GM06990 (cell line): ENCODE measurements at regions not wholly inside any gene's neighbourhood (a gene's known extent, or its start where the extent isn't known, plus 50 kb on each side); places are given as distances from the start of the nearest gene placed in this dataset.
"Not testable (repeated sequence)": the region's sequence is repeated elsewhere in the genome, so short reads cannot be mapped to it uniquely, and the experiment has no call there.

Source experiments
- DNase-seq: peaks from one replicate; pipeline ENCODE4 v3.0.0-alpha.2; 2011; ENCODE audit not compliant: insufficient read length; ENCODE audit errors: extremely low read depth
- H3K27me3 ChIP-seq: replicated peaks from 2 replicates; pipeline ENCODE4 v1.6.0; 2011; ENCODE audit warnings: low read length; ENCODE audit not compliant: control insufficient read depth, insufficient read depth
- H3K36me3 ChIP-seq: 2 replicates; pipeline ENCODE4 v1.5.1; 2011; ENCODE audit warnings: low read length; ENCODE audit not compliant: control insufficient read depth, insufficient read depth
- H3K4me3 ChIP-seq: replicated peaks from 2 replicates; pipeline ENCODE4 v1.5.1; 2011; ENCODE audit warnings: low read depth, mild to moderate bottlenecking, control low read depth, low read length
- CTCF ChIP-seq: IDR thresholded peaks from 2 replicates; pipeline ENCODE4 v1.5.1; 2011; ENCODE audit warnings: low read length, control low read depth, mild to moderate bottlenecking, inconsistent platforms; ENCODE audit not compliant: insufficient read depth, poor library complexity, severe bottlenecking

GRCh38 chr2:78750219-78750618, 275.3 kb upstream of the REG3G start:
- no peak for TF ChIP-seq CTCF
- H3K36me3 ChIP-seq = no peaks in the 10 kb centered on the region
- no peaks in the 10 kb centered on the region for H3K27me3 ChIP-seq
- no peak overlapping the region for H3K4me3 ChIP-seq
- no peak for DNase-seq

GRCh38 chr2:78754930-78755329, 270.6 kb upstream of the REG3G start:
- H3K36me3 ChIP-seq = no peaks in the 10 kb centered on the region
- no peaks in the 10 kb centered on the region for H3K27me3 ChIP-seq
- TF ChIP-seq CTCF = no peak
- no peak overlapping the region for H3K4me3 ChIP-seq
- no peak for DNase-seq

- DNase-seq = no peak
- no peak for TF ChIP-seq CTCF
- no peaks in the 10 kb centered on the region for H3K36me3 ChIP-seq
- no peak overlapping the region for H3K4me3 ChIP-seq
- H3K27me3 ChIP-seq = no peaks in the 10 kb centered on the region
Measured at GRCh38 chr2:78757191-78757590, 268.3 kb upstream of the REG3G start.

- DNase-seq = no peak
- TF ChIP-seq CTCF = no peak
- no peak overlapping the region for H3K4me3 ChIP-seq
- no peaks in the 10 kb centered on the region for H3K36me3 ChIP-seq
- H3K27me3 ChIP-seq = no peaks in the 10 kb centered on the region
Measured at GRCh38 chr2:78757640-78758039, 267.9 kb upstream of the REG3G start.

GRCh38 chr2:78758765-78759164, 266.7 kb upstream of the REG3G start:
- not testable (repeated sequence) for H3K27me3 ChIP-seq, DNase-seq, H3K36me3 ChIP-seq, H3K4me3 ChIP-seq

- DNase-seq = no peak
- no peak overlapping the region for H3K4me3 ChIP-seq
- no peaks in the 10 kb centered on the region for H3K36me3 ChIP-seq
- TF ChIP-seq CTCF = no peak
- H3K27me3 ChIP-seq = no peaks in the 10 kb centered on the region
Measured at GRCh38 chr2:78766459-78766858, 259.0 kb upstream of the REG3G start.
